GM12891 (cell line): ENCODE measurements at regions not wholly inside any gene's neighbourhood (a gene's known extent, or its start where the extent isn't known, plus 50 kb on each side); places are given as distances from the start of the nearest gene placed in this dataset.

ENCODE experiments used
- POLR2A ChIP-seq: IDR thresholded peaks from 2 replicates; pipeline ENCODE4 v1.6.1; 2011; ENCODE audit warnings: low read depth, low read length, control low read depth
- POLR2AphosphoS5 ChIP-seq: IDR thresholded peaks from 2 replicates; pipeline ENCODE4 v1.6.1; 2011; ENCODE audit warnings: low read depth, low read length, control low read depth
- POU2F2 ChIP-seq: IDR thresholded peaks from 2 replicates; pipeline ENCODE4 v1.6.1; 2011; ENCODE audit warnings: low read depth, mild to moderate bottlenecking, control low read depth, low read length, moderate library complexity
- SPI1 ChIP-seq: IDR thresholded peaks from 2 replicates; pipeline ENCODE4 v1.6.1; 2011; ENCODE audit warnings: low read depth, low read length, control low read depth
- TAF1 ChIP-seq: IDR thresholded peaks from 2 replicates; pipeline ENCODE4 v1.6.1; 2011; ENCODE audit warnings: low read depth, low read length, control low read depth

- TF ChIP-seq TAF1 (no peak), POLR2AphosphoS5 (no peak), POLR2A (no peak), SPI1 (no peak), POU2F2 (no peak)
Observed at GRCh38 chr2:182591774-182592173, 124.3 kb upstream of the DNAJC10 start.
